Left hindlimb (tissue), 1 donor: ENCODE measurements at regions not wholly inside any gene's neighbourhood (a gene's known extent, or its start where the extent isn't known, plus 50 kb on each side); places are given as distances from the start of the nearest gene placed in this dataset.

Source experiments
- DNase-seq: peaks from one replicate; pipeline ENCODE4 v3.0.0-alpha.2; 2018

- no peak for DNase-seq
These were observed 133.8 kb upstream of the TMC3 start for GRCh38 chr15:81507831-81508230.

GRCh38 chr15:81506936-81507335 is 132.9 kb upstream of the TMC3 start:
- DNase-seq: no peak

- no peak for DNase-seq
These were observed 132.1 kb upstream of the TMC3 start for GRCh38 chr15:81506071-81506470.

GRCh38 chr15:81504170-81504905 is 130.3 kb upstream of the TMC3 start:
- no peak for DNase-seq

DNA sequence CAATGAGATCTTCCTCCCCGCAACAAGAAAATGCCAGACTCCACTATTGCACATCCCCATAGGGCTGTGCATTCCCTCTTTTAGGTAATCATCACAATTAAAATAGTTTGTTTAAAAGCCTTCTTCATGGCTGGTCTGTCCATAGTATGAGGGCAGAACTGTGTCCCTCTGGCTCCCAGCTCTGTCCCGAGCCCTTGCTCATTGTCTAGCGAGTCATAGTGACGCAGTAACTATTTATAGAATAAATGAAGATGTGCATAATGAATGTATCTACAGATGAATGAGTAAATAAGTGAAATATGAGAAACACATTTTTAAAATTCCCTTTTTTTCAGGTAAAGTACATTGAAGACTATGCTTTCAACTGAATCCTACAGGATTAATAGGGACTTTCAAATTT is 128.4 kb upstream of the TMC3 start:
- no peak for DNase-seq

DNA sequence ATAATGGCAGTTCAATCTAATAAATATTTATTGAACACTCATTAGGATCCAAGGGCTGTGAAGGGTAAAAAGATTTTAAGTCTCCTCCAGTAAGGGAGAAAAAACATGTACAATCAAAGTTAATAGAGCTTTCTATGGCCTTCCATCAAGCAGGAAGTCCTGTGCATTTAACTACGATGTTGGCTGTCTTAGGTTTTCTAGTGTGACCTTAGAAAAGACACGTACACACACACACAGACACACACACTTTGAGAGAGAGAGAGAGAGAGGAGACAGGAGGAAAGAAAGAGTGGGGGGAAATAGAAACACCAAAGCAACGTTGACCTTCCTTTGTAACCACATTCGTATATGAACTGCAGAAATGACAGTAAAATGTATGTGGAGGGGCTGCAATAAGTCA is 126.1 kb upstream of the TMC3 start:
- DNase-seq: no peak

DNA sequence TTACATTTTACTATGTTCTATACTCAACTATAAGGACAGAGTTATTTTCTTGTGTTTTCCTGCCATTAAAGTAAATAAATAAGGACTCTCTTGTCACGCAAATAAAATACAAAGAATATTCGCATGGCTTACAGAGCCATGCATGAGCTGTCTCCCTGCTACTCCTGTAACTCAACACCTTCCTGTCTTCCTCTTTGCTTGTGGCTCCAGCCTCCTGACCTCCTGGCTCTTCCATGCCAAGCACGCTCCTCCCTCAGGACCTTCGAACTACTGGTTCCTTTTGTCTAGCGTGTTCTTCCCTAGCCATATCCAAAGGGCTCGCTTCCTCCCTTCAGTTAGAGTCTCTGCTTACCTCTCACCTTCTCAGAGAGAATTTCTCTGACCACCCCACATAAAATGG is 124.3 kb upstream of the TMC3 start:
- DNase-seq: no peak

- peak; percentile 46 for DNase-seq
These were observed 123.2 kb upstream of the TMC3 start for GRCh38 chr15:81497238-81497637.

DNA sequence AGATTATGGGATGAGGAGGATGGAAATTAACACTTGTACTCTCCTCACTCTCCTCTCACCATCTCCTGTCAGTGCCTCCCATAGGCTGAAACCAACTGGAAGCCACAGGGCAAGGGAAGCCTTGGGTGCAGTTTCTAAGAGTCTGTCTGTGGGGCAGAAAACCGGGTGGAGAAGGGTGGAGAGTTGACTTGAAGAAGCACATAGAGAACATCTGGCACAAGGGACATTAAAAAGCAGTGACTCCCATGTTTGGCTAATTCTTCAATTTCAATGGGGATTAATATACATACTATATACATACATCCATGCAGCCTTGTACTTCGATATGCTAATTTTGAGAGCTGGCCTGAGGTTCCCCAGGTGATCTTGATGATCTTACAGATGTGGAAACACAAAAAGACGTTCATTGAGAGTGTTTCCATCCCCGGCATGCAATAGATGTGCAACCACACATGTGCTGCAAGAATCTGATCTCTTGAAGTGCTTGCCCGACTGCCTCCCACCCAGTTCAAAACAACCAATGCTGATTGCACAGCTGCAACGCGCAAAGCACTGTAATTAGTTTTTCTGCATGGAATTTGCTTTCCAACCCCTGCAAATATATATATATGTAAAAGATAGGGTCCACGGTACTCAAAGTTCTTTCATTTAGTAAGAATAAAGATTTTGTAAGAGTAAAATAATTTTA is 121.9 kb upstream of the TMC3 start:
- no peak for DNase-seq

DNA sequence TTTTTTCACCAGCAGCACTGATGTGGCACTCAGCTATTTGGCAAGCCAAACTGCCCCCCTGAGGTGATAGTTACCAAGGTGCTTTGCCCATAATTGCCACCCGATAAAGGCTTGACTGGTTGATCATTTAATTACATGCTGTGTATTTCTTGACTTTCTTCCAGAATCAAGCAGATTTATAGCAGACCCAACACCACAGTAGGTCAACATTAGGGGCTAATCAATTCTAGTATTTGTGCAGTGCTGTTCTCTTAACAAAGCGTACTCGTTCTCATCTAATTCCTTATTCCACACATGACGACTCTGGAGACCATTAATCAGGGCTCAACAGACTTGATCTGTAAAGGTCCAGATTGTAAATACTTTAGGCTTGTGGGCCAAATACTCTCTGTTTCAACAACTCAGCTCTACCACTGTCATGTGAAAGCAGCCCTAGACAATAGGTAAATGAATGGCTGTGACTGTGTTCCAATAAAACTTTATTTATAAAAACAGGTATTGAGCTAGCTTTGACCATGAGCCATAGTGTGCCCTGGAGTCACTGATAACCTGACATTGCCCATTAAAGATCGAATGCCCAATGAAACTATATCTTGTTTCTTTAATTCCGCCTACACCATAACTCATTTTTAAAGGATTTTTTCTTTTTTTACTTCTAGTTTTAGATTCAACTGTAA is 119.1 kb upstream of the TMC3 start:
- DNase-seq: no peak

- peak; percentile 90 for DNase-seq
These were observed 118.4 kb upstream of the TMC3 start for GRCh38 chr15:81492331-81492968.

GRCh38 chr15:81491414-81492096 is 117.5 kb upstream of the TMC3 start:
- DNase-seq: no peak

GRCh38 chr15:81485806-81486205 is 111.8 kb upstream of the TMC3 start:
- DNase-seq: no peak

DNA sequence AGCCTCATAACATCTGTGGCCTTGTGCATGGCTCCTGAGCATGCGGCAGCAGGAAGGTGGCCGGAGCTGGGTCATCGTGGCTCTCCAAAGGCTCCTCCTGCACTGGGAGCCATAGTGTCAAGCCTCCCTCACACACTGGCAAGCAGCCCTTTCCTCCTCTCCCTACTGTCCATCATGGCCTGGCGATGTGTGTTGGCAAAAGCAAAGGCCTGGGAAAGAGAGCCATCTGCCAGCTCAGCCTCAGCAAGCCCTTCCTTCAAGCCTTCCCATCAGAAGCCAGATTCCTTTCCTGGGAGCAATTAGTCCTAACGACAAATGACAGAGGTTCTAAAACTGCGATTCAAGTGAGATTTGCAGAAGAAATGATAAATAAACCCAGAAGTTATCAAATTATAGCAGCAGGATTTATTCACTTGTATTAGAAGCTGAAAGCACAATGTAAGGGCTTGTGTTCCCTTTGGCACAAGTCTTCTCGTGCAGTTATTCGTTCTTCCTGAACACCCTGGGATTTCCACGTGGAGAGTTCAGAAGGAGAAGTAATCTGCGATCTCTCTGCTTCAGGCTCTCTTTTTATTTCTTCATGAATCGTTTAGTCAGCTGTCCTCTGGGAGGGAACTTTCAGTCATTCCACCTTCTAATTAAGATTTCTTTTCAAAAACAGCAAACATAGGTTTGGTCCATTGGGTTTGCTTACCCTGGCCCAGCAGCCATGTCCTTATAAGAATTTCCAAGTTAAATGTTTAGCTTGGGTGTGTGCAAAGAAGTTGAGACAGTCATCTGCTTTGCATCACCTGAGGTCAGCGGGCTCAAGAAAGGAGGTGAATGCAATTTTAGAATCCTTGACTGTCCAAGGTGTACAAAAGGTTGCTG is 110.3 kb upstream of the TMC3 start:
- DNase-seq: no peak

- DNase-seq: no peak
These were observed 109.5 kb upstream of the TMC3 start for GRCh38 chr15:81483496-81483895.

DNA sequence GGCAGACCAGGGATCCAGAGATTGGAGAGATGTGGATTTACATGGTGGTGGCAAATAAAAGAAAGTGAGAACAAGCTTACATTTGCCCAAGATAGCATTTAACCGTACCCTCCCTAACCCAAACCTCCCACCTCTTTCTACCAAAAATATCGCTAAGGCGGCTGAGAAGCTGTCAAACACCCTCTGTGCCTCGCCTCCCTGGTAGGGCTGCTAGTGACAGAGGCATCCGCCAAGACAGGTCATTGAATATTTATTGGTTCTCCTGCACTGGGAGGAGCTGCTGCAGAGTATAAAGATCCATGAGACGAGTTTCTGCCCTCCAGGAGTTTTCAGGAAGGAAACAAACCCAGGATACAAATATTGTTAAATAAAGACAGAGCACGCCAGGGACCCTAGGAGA is 107.3 kb upstream of the TMC3 start:
- no peak for DNase-seq

GRCh38 chr15:81480645-81481053 is 106.6 kb upstream of the TMC3 start:
- peak; percentile 68 for DNase-seq

GRCh38 chr15:81478354-81478753 is 104.3 kb upstream of the TMC3 start:
- DNase-seq: no peak

- no peak for DNase-seq
These were observed 101.9 kb upstream of the TMC3 start for GRCh38 chr15:81475926-81476325.

- no peak for DNase-seq
These were observed 101.5 kb upstream of the TMC3 start for GRCh38 chr15:81475471-81475870.

DNA sequence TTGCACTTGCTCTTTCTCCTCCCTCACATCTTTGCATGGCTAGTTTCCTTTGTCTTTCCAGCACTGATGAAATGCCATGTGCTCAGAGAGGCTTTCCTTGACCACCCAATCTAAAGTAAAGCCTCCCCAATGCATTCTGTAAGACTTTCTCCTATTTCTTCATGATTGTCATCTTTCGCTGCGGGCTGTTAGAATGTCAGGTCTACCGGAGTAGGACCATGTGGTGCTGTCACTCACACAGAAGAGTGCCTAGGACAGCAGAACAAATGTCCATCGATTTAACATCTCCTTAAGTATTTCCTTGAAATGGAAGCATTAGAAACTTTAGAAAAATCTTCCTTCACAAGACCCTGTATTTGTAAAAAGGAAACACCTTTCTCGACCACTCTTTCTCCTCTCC is 99.9 kb upstream of the TMC3 start:
- no peak for DNase-seq

DNA sequence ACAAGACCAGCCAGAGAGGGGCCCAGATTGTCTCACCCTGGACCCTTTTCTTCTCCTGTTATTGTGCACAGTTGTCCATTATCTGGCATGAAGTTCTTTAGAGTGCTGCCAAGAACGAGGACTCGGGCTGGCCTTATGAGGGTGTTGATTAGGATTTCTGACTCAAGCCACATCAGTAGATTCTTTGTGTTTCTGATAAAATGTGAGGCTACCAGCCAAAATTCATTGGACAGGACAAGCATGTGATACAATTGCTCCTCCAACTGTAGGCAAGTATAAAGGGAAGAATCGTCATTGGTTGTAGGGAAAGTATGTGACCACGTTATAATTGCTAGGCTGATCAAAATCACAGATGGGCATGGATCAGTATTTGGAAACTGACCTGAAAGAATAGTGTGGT is 99.2 kb upstream of the TMC3 start:
- DNase-seq: no peak
